ENCODE measurements at regions not wholly inside any gene's neighbourhood (a gene's known extent, or its start where the extent isn't known, plus 50 kb on each side); places are given as distances from the start of the nearest gene placed in this dataset.

DNA sequence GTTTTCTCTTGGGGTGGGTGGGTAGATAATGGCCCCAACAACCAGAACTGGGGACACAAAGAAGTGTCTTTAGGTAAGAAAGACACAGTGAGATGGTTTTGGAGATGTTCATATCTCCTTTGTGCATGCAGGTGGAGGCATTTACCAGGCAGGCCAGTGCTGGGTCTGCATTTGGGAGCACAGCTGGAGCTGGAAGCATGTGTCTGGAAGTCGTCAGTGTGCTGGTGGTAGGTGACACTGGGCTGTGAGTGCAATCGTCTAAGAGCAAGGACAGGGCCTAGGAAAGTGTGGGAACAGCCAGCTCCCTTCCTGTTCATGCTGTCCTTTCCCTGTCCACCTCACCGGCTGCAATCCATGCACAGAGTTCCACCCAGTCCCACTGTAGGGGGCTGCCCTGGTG lies 88.3 kb upstream of the ZNF32 start:
- TF ChIP-seq, protein P1, sequence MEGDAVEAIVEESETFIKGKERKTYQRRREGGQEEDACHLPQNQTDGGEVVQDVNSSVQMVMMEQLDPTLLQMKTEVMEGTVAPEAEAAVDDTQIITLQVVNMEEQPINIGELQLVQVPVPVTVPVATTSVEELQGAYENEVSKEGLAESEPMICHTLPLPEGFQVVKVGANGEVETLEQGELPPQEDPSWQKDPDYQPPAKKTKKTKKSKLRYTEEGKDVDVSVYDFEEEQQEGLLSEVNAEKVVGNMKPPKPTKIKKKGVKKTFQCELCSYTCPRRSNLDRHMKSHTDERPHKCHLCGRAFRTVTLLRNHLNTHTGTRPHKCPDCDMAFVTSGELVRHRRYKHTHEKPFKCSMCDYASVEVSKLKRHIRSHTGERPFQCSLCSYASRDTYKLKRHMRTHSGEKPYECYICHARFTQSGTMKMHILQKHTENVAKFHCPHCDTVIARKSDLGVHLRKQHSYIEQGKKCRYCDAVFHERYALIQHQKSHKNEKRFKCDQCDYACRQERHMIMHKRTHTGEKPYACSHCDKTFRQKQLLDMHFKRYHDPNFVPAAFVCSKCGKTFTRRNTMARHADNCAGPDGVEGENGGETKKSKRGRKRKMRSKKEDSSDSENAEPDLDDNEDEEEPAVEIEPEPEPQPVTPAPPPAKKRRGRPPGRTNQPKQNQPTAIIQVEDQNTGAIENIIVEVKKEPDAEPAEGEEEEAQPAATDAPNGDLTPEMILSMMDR (IDR thresholded peaks at IDR 0.05): no peak
- TF ChIP-seq POLR2A (IDR thresholded peaks at IDR 0.05): no peak
